ENCODE measurements at regions not wholly inside any gene's neighbourhood (a gene's known extent, or its start where the extent isn't known, plus 50 kb on each side); places are given as distances from the start of the nearest gene placed in this dataset.

GRCh38 chr2:238593678-238594077 is 167.0 kb downstream of the ASB1 start:
- Histone ChIP-seq H3K27ac (ENCODE audit: low read length) (no peak overlapping the region), H3K9ac (ENCODE audit: low read length) (no peak overlapping the region), H2AFZ (ENCODE audit: low read depth, low read length) (no peak overlapping the region), H3K4me2 (ENCODE audit: low read length) (no peak overlapping the region), H3K4me3 (ENCODE audit: low read length) (no peak overlapping the region), H3K9me3 (ENCODE audit: insufficient read depth, low read length) (no peaks in the 10 kb centered on the region), H3K79me2 (ENCODE audit: low read length) (no peaks in the 10 kb centered on the region), H3K4me1 (ENCODE audit: low read length) (no peaks in the 10 kb centered on the region), H4K20me1 (ENCODE audit: insufficient read depth, low read length) (no peaks in the 10 kb centered on the region), H3K36me3 (replicated peaks; ENCODE audit: low read depth, low read length) (no peaks in the 10 kb centered on the region), H3K27me3 (ENCODE audit: low read depth, low read length) (no peaks in the 10 kb centered on the region)
- TF ChIP-seq EZH2phosphoT487 (IDR thresholded peaks at IDR 0.05; ENCODE audit: low read depth) (no peak), CTCF (IDR thresholded peaks at IDR 0.05; ENCODE audit: low read depth, low read length) (no peak)

- Histone ChIP-seq H3K9ac (ENCODE audit: low read length) (no peak overlapping the region), H4K20me1 (ENCODE audit: insufficient read depth, low read length) (no peaks in the 10 kb centered on the region), H3K27ac (ENCODE audit: low read length) (no peak overlapping the region), H3K4me1 (ENCODE audit: low read length) (no peaks in the 10 kb centered on the region), H3K4me2 (ENCODE audit: low read length) (no peak overlapping the region), H2AFZ (ENCODE audit: low read depth, low read length) (no peak overlapping the region), H3K36me3 (replicated peaks; ENCODE audit: low read depth, low read length) (no peaks in the 10 kb centered on the region), H3K79me2 (ENCODE audit: low read length) (no peaks in the 10 kb centered on the region), H3K27me3 (ENCODE audit: low read depth, low read length) (no peaks in the 10 kb centered on the region), H3K4me3 (ENCODE audit: low read length) (no peak overlapping the region), H3K9me3 (ENCODE audit: insufficient read depth, low read length) (no peaks in the 10 kb centered on the region)
- TF ChIP-seq EZH2phosphoT487 (IDR thresholded peaks at IDR 0.05; ENCODE audit: low read depth) (no peak), CTCF (IDR thresholded peaks at IDR 0.05; ENCODE audit: low read depth, low read length) (no peak)
Observed at GRCh38 chr2:238594796-238595749, 168.3 kb downstream of the ASB1 start.

- Histone ChIP-seq H3K9ac (ENCODE audit: low read length) (no peak overlapping the region), H3K4me1 (ENCODE audit: low read length) (no peaks in the 10 kb centered on the region), H3K79me2 (ENCODE audit: low read length) (no peaks in the 10 kb centered on the region), H2AFZ (ENCODE audit: low read depth, low read length) (no peak overlapping the region), H3K4me3 (ENCODE audit: low read length) (no peak overlapping the region), H3K4me2 (ENCODE audit: low read length) (no peak overlapping the region), H4K20me1 (ENCODE audit: insufficient read depth, low read length) (no peaks in the 10 kb centered on the region), H3K36me3 (replicated peaks; ENCODE audit: low read depth, low read length) (no peaks in the 10 kb centered on the region), H3K9me3 (ENCODE audit: insufficient read depth, low read length) (no peaks in the 10 kb centered on the region), H3K27ac (ENCODE audit: low read length) (no peak overlapping the region), H3K27me3 (ENCODE audit: low read depth, low read length) (no peaks in the 10 kb centered on the region)
- no peak for TF ChIP-seq CTCF (IDR thresholded peaks at IDR 0.05; ENCODE audit: low read depth, low read length)
Observed at GRCh38 chr2:238595750-238596570, 169.2 kb downstream of the ASB1 start.
